Gastrocnemius medialis (tissue), 4 donors: ENCODE measurements at regions not wholly inside any gene's neighbourhood (a gene's known extent, or its start where the extent isn't known, plus 50 kb on each side); places are given as distances from the start of the nearest gene placed in this dataset.

ENCODE experiments used
- ATAC-seq, 2 donors: fragments of 150-250 bp; one replicate each; pipeline ENCODE4 v1.9.1; 2016
- DNase-seq, 2 donors: peaks; one replicate each; pipeline ENCODE4 v3.0.0-alpha.2; 2019
- H3K27ac ChIP-seq, 4 donors: fragments of 200-600 bp; sonication (generic); 1 replicate in 1 of 4; 2 replicates in 3 of 4; pipeline ENCODE4 v1.5.1; 2016 to 2018; ENCODE audit warnings: mild to moderate bottlenecking in 2 of 4, moderate library complexity in 1 of 4
- H3K27me3 ChIP-seq, 3 donors: fragments of 200-600 bp; sonication (generic) in 2 of 3; 1 replicate in 1 of 3; 2 replicates in 2 of 3; pipeline versions ENCODE4 v1.5.1 to v1.6.0; 2016 to 2019; ENCODE audit warnings: mild to moderate bottlenecking in 1 of 3, moderate library complexity in 1 of 3
- H3K36me3 ChIP-seq, 2 donors: fragments of 200-600 bp; sonication (generic) in 1 of 2; one replicate each; pipeline ENCODE4 v1.5.1; 2017 to 2018
- H3K4me1 ChIP-seq, 2 donors: fragments of 200-600 bp; sonication (generic) in 1 of 2; one replicate each; pipeline ENCODE4 v1.5.1; 2016 to 2017; ENCODE audit warnings: mild to moderate bottlenecking in 2 of 2
- H3K4me3 ChIP-seq, 4 donors: fragments of 200-600 bp; sonication (generic) in 3 of 4; 1 replicate in 1 of 4; 2 replicates in 3 of 4; pipeline ENCODE4 v1.5.1; 2016 to 2019; ENCODE audit warnings: mild to moderate bottlenecking in 2 of 4
- H3K9me3 ChIP-seq, 3 donors: fragments of 200-600 bp; sonication (generic) in 2 of 3; 1 replicate in 1 of 3; 2 replicates in 2 of 3; pipeline ENCODE4 v1.5.1; 2016 to 2019
- CTCF ChIP-seq, 5 experiments: fragments of 450-650 bp in 3 of 5; fragments of 200-600 bp in 2 of 5; sonication (generic) in 2 of 5; IDR thresholded peaks in 4 of 5; conservative IDR thresholded peaks in 1 of 5; 1 replicate in 4 of 5; 2 replicates in 1 of 5; pipeline ENCODE4 v1.5.1; 2016 to 2019; ENCODE audit warnings: antibody characterized with exemption in 5 of 5, mild to moderate bottlenecking in 3 of 5, moderate library complexity in 3 of 5
- POLR2A ChIP-seq, 2 donors: fragments of 450-650 bp; IDR thresholded peaks; one replicate each; pipeline ENCODE4 v1.6.1; 2017; ENCODE audit warnings: antibody characterized with exemption in 2 of 2, mild to moderate bottlenecking in 2 of 2, moderate library complexity in 2 of 2
- in situ Hi-C, 4 donors: fragments of 200-750 bp; cut with MboI; loops; one replicate each; pipeline versions ENCODE4 v1.15.0 to v1.8.0; 2017; ENCODE audit warnings: low sequenced_read_pairs in 4 of 4
- intact Hi-C: fragments of 100-400 bp; cut with DNase I; formaldehyde crosslinking; loops from one replicate; pipeline ENCODE4 v1.15.1; 2023; ENCODE audit warnings: low total_unique reads

GRCh38 chr1:67564193-67564592, 120.8 kb upstream of the GADD45A start:
- Histone ChIP-seq H3K27me3 (no peaks in the 10 kb centered on the region), H3K27ac (peak overlapping the region in 3 of 4 donors; percentile 37 to 60 (median 60)), H3K36me3 (no peaks in the 10 kb centered on the region), H3K9me3 (no peaks in the 10 kb centered on the region), H3K4me1 (peaks cover 27 to 44% of the 10 kb centered on the region in 2 donors), H3K4me3 (no peak overlapping the region)
- intact Hi-C loops = no loop called here
- DNase-seq = no peak
- in situ Hi-C loops = loop anchor here (5.0 to 25.0 kb wide), 3 partner anchors 121 to 123 kb away; partner anchors contain the start of gene GADD45A (in 4 of the 4)
- ATAC-seq = no peak
- TF ChIP-seq CTCF (IDR thresholded peaks at IDR 0.05 in 4 of 5, conservative IDR thresholded peaks at IDR 0.05 in 1 of 5) = no peak
- no peak for TF ChIP-seq POLR2A (IDR thresholded peaks at IDR 0.05)

- in situ Hi-C loops = loop anchor here in 3 of 4 donors (10.0 to 25.0 kb wide), 2 partner anchors 118 to 120 kb away; partner anchors contain the start of gene GADD45A (in 3 of the 3)
- no peak for ATAC-seq
- Histone ChIP-seq H3K4me3 (no peak overlapping the region), H3K36me3 (no peaks in the 10 kb centered on the region), H3K4me1 (peaks cover 27 to 44% of the 10 kb centered on the region in 2 donors), H3K27me3 (no peaks in the 10 kb centered on the region), H3K27ac (no peak overlapping the region), H3K9me3 (no peaks in the 10 kb centered on the region)
- intact Hi-C loops = no loop called here
- TF ChIP-seq POLR2A (IDR thresholded peaks at IDR 0.05) (no peak), CTCF (IDR thresholded peaks at IDR 0.05 in 4 of 5, conservative IDR thresholded peaks at IDR 0.05 in 1 of 5) (no peak)
- DNase-seq = no peak
Measured at GRCh38 chr1:67566803-67567377, 118.1 kb upstream of the GADD45A start.

GRCh38 chr1:67570486-67571143, 114.4 kb upstream of the GADD45A start:
- peaks cover 27 to 44% of the 10 kb centered on the region in 2 donors for H3K4me1 ChIP-seq
- TF ChIP-seq CTCF (IDR thresholded peaks at IDR 0.05 in 4 of 5, conservative IDR thresholded peaks at IDR 0.05 in 1 of 5) = no peak
- no peak for TF ChIP-seq POLR2A (IDR thresholded peaks at IDR 0.05)
- no peak overlapping the region for H3K4me3 ChIP-seq
- intact Hi-C loops = loop anchor here (2.0 kb wide), 1 partner anchor 48 kb away; no protein-coding TSS in a partner anchor
- H3K9me3 ChIP-seq = no peaks in the 10 kb centered on the region
- no peaks in the 10 kb centered on the region for H3K36me3 ChIP-seq
- DNase-seq = no peak
- in situ Hi-C loops = loop anchor here in 3 of 4 donors (5.0 to 25.0 kb wide), 2 partner anchors 82 to 117 kb away; partner anchors contain the start of gene GADD45A (in 2 of the 3)
- ATAC-seq = peak in 1 of 2 donors; percentile 7
- no peaks in the 10 kb centered on the region for H3K27me3 ChIP-seq
- H3K27ac ChIP-seq = peak overlapping the region; percentile 90 to 96 (median 92)

- Histone ChIP-seq H3K27ac (peak overlapping the region; percentile 90 to 96 (median 92)), H3K27me3 (no peaks in the 10 kb centered on the region), H3K36me3 (no peaks in the 10 kb centered on the region), H3K4me1 (peaks cover 27 to 44% of the 10 kb centered on the region in 2 donors), H3K4me3 (no peak overlapping the region), H3K9me3 (no peaks in the 10 kb centered on the region)
- TF ChIP-seq CTCF (IDR thresholded peaks at IDR 0.05 in 4 of 5, conservative IDR thresholded peaks at IDR 0.05 in 1 of 5) (no peak), POLR2A (IDR thresholded peaks at IDR 0.05) (no peak)
- no peak for DNase-seq
- peak in 1 of 2 donors; percentile 18 for ATAC-seq
- in situ Hi-C loops = loop anchor here in 3 of 4 donors (5.0 to 25.0 kb wide), 2 partner anchors 81 to 116 kb away; partner anchors contain the start of gene GADD45A (in 2 of the 3)
- intact Hi-C loops = loop anchor here (2.0 kb wide), 1 partner anchor 47 kb away; no protein-coding TSS in a partner anchor
Measured at GRCh38 chr1:67571406-67571805, 113.6 kb upstream of the GADD45A start.
